NB4 (cell line): ENCODE measurements at regions not wholly inside any gene's neighbourhood (a gene's known extent, or its start where the extent isn't known, plus 50 kb on each side); places are given as distances from the start of the nearest gene placed in this dataset.

Experiments
- CTCF ChIP-seq: IDR thresholded peaks from one replicate; pipeline ENCODE4 v1.5.1; 2012; ENCODE audit warnings: low read depth, low read length
- POLR2A ChIP-seq: IDR thresholded peaks from 2 replicates; pipeline ENCODE4 v1.6.1; 2011; ENCODE audit warnings: mild to moderate bottlenecking; ENCODE audit not compliant: insufficient read length; ENCODE audit errors: extremely low read depth

GRCh38 chr4:123278755-123279154 is 117.8 kb upstream of the SPRY1 start:
- TF ChIP-seq CTCF (no peak), POLR2A (no peak)
